A172 (cell line): ENCODE measurements at regions not wholly inside any gene's neighbourhood (a gene's known extent, or its start where the extent isn't known, plus 50 kb on each side); places are given as distances from the start of the nearest gene placed in this dataset.
"Not testable (repeated sequence)": the region's sequence is repeated elsewhere in the genome, so short reads cannot be mapped to it uniquely, and the experiment has no call there.

ENCODE experiments used
- DNase-seq: peaks from one replicate; pipeline ENCODE4 v3.0.0-alpha.2; 2015; ENCODE audit warnings: low spot score

DNA sequence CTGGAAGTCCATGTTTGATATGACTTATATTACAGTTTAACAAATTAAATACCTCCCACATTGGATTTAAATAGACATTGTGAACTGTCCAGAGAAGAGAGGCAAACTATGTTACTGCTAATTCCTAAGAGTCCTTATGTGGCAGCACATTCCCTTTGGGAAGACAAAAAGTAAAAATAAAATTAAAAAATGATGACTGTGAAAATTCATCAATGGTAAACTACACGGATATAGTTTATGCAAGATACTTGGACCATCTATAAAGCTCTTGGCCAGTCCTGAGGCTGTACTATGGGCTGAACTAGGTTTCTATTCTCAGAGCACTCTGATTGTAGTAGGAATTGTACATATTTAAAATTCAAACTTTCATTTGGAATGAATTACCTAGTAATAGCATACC, 206.4 kb downstream of the LRRK2 start:
- no peak for DNase-seq

DNA sequence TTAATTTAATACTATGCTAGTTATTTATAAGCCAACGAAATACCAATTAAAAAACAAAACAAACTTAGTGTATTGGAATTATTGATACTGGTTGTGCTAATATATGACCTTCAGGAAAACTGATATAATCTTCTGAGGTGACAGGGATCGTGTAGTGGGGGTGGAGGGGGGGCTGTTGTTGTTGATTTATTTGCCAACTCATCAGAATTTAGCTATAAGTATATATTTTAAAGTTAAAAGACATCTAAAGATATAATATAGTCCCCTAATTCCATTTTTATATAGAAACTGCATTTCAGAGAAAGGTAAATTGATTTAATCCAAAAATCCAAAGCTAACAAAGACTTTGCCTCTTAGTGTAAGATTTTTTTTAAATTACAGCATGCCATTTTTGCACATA, 210.5 kb downstream of the LRRK2 start:
- DNase-seq = no peak

DNA sequence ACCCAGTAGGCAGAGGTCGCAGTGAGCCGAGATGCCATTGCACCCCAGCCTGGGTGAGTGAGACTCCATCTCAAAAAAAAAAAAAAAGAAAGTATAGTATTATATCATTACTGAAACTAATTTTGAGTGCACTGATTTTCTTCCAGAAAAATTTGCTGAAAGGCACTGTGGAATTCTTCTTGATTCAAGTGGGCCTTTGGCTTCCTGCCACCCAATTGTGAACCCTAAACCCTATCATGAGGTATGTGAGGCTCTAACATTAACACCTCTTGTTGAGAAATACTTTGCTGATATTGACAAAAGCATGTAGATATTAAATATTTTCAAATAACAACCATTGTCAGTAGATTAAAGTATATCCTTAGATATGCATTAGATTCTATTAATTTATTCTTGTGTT, 211.2 kb downstream of the LRRK2 start:
- no peak for DNase-seq

DNA sequence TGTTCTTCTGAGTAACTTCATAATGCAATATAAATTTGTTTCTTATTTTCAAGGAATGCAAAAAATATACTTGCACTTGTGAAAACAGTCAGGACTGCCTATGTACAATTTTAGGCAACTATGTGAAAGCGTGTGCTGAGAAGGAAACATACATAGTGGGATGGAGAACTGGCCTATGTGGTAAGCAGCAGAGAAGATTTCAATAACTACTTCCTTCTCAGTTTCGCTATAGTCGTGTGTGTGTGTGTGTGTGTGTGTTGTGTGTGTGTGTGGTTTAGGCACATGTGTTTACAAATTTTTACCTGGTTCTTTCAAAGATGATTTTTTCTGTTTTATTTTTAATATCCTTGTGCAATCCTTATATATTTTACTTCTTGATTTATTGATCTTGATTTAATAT, 211.8 kb downstream of the LRRK2 start:
- DNase-seq = no peak

DNA sequence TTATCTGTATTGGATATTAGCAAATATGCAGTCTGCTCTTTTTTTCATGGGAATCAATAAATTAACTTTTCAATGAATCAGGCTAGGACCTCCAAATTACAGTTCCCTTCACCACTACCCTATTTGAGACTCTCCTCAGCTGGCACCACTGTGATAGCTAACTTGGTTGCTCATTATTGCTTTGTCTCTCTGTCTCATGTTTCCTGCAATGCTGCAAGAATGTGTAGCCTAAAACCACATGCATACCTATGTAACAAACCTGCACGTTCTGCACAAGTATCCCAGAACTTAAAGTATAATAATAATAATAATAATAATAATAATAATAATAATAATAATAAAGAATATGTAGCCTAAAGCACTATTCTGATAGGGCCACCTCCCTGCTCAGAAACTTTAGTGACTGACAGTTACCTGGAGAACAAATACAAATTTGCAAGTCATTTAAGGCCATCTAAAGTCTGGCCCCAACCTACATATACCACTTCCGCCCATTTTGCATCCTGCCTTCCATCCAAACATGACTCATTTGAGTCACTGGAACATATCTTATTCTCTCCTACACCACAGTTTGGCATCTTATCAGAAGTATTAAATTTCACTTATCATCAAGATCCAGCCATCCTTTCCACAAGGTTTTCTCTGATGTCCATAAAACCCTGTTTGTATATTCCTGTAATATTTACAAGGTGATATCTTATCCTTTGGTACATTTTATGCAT, 215.1 kb downstream of the LRRK2 start:
- DNase-seq = peak; percentile 61

DNA sequence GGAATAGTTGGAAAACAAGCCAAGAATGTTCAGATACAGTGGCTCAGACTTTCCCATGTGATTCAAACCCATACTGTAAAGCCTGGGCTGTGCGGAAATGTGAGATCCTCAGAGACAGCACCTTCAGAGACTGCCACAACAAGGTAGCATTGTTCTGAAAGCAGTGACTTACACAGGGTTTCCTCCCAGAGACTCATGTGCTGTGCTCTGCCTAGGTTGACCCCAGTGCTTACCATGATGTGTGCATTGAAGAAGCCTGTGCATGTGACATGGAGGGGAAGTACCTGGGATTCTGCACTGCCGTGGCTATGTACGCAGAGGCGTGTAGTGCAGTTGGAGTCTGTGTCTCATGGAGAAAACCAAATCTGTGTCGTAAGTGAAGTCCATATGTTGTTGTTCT, 219.4 kb downstream of the LRRK2 start:
- DNase-seq = no peak

DNA sequence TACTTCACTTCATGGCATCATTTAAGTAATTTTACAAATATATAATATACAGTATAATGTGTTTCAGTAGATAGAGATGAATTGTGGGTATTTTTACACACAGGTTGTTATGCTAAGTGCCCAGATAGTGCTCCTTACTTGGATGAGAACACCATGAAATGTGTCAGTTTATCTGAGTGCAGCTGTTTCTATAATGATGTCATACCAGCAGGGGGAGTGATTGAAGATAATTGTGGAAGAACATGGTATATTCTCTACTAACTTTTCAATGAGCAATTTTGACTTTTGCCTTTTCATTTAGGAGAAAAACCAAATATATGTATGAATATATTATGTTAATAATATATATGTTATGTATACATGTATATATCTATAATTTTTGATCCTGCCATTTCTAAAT, 221.6 kb downstream of the LRRK2 start:
- no peak for DNase-seq

DNA sequence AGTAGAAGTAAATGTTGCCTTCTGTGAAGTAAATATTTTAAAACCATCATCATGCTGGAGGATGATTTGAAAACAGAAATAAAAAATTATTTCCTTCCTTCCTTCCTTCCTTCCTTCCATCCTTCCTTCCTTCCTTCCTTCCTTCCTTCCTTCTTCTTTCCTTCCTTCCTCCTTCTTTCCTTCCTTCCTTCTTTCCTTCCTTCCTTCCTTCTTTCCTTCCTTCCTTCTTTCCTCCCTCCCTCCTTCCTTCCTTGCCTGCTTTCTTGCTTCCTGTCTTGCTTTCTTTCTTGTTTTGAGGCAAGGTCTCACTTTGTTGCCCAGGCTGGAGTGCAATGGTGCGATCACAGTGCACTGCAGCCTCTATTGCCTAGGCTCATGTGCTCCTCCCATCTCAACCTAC, 223.7 kb downstream of the LRRK2 start:
- DNase-seq = not testable (repeated sequence)

DNA sequence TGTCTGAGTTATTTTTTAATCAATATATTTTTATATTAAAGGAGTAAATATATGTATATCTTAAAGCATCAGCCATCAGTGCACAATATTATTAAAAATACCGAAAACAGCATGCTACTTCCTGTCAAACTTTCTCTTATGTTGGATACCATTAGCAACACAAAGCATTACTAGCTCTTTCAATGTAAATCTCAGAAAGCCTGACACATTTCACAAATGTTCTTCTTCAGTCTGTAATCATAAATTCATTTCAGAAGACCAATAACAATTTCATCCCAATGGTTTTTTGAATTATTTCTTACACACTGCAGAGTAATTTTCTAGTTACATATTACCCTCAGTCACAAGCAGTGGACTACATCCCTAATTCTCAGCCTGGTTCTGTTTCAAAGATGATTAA, 226.9 kb downstream of the LRRK2 start:
- no peak for DNase-seq

DNA sequence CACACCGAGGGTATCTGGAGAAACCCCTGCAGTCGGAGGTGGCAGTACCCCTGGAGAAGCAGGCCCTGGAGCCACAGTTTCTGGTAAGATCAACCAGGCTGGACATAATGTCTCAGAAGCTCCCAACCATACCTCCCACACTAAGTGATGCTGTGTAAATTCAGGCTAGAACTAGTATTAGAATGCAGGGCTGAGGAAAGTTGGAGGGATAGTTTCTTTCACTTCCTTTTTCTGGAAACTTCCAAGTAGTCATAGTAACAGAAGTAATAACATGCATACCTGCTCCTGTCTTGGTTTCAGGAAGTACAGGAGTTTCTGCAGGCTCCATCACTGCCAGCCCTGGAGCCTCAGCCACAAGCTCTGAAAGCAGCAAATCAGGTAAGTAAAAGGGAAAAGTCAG, 228.1 kb upstream of the CNTN1 start:
- no peak for DNase-seq

DNA sequence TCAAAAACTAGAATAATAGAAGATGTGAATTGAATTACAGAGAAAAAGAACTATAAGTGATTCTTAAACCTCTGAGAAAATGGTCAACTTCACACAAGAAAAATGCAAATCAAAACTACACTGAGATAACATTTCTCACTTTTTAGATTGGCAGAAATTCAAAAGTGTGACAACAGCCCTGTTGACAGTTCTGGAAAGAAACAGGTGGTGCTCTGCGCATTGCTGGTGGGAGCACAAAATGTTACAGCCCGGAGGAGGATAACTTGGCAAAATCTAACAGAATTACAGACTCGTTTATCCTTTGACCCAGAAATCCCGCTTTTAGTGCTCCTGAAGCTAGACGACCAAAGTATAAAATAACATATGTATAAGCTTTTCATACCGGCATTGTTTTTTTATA, 222.5 kb upstream of the CNTN1 start:
- no peak for DNase-seq

DNA sequence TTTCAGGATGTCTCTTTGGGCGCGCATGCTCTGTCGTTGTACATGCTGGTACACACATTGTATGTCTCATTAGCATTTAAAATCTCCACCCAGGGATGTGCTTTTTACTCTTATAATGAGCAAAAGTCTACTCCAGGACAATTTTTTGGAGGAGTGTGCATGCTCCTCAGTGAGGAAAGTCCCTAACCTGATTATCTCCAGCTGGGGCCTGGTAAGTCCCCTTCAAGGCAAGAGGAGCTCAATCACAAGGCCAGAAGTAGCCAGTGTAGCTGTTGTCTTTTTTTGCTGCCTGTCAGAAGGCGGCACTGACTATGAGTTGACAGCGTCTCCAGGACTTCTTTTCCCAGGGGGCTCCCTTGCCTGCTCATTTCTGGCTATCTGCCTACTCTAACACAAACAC, 218.3 kb upstream of the CNTN1 start:
- DNase-seq = no peak

DNA sequence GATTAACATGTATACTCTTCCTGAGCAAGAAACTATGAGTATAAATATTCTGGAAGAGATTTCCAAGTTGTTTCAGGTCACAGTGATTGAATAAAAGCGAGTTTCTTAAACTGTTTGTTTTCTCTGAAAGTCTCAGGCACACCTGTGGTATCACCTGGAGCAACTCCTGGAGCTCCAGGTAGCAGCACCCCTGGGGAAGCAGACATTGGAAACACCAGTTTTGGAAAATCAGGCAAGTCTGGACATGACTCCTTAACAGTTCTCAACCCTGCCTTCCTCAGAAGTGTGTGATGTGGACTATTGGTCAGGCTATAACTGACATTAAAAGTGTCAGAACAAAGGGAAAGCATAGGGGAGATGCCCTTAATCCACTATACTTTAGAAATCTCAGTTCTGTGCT, 217.6 kb upstream of the CNTN1 start:
- no peak for DNase-seq

DNA sequence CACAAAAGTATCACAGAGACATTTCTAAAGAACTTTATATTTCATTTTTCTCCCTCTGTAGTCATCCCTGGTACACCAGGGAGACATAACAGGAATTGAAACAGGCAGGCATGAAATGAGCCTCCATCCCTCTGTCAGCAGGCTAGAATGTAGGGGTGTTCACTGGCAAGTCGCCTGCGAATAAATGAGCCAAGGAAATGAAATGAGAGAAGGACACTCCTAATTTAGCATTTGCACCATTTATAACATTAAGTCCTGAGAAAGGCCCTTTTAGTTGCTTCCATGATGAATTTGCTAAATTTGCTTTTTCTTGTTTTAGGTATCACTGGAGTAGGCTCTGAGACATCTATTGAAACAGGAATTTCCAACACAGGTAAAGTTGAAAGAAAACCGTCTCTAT, 192.4 kb upstream of the CNTN1 start:
- no peak for DNase-seq

DNA sequence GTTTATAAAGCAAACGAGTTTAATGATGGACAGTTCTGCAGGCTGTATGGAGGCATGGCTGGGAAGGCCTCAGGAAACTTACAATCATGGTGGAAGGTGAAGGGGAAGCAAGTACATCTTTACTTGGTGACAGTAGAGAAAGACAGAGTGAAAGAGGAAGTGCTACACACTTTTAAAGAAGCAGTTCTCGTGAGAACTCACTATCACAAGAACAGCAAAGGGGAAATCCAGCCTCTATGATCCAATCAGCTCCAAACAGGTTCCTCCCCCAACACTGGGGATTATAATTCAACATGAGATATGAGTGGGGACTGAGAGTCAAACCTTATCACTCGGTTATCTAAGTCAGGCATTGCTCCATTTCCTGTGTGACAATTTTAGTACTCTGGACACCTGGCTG, 189.9 kb upstream of the CNTN1 start:
- DNase-seq = no peak

DNA sequence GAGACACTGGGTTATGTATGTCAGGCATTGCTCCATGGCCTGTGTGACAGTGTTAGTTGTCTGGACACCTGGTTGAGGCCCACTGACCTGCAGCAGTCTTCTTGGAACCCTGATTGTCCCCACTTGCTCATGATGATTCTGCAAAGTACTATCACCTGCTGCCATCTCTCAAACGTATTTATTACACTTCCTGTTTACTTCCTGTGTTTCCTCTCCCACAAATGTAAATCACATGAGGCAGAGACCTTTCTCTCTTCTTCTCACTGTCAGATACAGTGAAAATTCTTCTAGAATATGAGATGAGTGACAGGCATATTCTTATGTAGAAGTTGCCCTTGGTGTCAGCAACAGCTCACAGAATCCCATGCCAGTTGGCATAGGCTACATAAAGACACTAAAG, 186.9 kb upstream of the CNTN1 start:
- no peak for DNase-seq

DNA sequence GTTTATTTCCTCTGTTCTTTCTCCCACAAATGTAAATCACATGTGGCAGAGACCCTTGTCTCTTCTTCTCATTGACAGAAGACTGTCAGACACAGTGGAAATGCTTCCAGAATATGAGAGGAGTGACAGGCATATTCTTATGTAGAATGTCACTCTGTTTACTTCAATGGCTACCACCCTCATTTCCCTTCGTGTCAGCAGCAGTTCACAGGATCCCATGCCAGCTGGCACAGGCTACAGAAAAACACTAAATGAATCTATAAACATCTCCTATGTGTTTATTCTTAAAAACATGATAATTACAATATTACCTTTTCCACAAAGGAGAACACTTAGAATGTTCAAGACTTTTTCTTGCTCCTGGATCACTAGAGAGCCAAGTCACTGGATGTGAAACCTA, 183.8 kb upstream of the CNTN1 start:
- no peak for DNase-seq

DNA sequence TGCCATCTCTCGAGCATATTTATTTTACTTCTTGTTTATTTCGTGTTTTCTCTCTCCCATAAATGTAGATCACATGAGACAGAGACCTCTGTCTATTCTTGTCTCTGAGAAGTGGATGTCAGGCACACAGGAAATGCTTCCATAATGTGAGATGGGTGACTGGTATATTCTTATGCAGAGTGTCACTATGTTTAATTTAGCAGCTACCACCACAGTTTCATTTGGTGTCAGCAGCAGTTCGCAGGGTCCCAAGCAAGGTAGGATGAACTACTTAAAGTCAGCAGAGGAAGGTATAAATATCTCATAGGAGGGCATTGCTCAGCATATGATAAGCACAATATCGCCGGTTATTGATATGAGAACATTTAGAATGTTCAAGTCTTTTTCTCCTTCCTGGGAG, 180.9 kb upstream of the CNTN1 start:
- DNase-seq = no peak

DNA sequence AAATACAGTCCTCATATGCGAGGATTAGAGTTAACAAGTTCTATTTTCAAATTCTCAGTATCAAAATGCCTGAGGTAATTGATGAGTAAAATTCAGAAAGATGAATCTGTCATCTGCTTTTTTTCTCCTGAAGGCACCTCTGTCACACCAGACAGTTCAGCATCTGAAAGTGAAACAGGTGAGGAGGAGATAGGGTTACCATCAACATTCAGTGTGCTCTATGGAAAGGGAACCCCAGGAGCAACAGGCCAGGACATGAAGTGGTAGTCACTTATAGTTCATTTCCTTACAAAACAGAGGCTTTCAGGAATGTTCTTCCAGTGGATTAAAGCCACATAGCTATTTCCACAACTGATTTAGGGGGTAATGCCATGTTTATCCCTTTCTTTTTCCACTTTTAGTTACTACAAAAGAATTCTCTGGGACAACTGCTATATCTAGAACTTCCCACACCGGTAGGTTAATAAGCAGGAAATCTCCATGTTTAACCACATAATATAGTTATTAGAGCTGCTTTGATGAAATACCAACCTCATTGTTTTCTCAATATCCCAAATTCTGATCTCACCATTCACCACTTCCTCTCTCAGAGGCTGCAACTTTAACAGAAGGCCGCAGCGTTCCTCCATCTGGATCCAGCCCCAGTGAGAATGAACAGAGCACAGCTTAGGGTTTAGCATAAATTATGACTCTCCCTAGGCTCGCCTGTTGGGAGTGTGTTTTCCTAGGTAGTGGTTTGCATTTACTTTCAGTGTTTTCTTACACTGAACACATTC, 177.0 kb upstream of the CNTN1 start:
- no peak for DNase-seq

DNA sequence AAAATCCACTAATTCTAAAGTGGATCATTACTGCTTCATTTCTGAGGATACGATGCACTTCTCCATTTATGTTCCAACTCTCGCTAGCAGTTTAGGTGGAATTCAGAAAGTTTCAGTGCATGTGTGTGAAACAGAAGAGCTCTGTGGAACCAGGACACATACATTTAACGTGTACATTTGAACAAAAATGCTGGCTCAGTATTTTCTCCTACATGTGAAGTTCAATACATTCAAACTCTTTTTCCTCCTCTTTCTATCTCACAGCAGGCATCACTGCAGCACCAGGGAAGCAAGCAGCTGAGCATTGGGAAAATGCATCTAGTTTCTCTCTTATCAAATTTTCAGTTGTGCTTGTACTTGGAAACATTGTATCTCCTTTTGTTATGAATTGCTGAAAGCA, 169.4 kb upstream of the CNTN1 start:
- no peak for DNase-seq

DNA sequence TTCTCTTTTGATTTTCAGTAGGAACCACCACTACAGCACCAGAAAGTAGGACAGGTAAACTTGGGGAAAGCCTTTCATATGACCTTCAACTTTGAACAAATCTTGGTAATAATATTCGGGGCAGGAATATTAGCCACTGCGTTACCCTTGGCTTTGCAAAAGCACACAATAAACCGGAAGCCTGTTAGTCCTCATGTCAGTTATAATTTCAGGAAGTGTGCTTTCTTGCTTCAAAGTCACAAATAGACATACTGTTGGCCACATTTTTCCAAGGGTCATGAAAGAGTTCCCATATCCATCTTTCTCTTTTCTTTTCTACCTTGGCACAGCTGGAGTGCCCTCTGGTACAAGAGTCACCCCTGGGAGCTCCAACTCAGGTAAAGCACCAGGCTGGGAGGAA, 167.2 kb upstream of the CNTN1 start:
- DNase-seq = no peak

DNA sequence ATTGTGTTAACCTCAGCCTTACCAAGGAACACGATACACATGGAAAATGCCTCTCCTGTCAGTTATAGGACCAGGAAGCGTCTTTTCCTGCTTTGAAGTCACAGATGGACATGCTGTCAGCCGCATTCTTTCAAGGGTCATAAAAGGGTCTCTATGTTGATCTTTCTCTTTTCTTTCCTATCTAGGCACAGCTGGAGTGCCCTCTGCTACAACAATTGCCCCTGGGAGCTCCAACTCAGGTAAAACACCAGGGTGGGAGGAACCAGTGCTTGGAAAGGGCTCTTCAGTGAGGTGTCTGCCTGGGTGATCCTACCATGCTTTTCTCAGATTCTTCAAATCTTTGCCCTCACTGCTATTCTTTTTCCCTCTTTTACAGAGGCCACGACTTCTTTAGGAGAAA, 157.4 kb upstream of the CNTN1 start:
- DNase-seq = no peak

DNA sequence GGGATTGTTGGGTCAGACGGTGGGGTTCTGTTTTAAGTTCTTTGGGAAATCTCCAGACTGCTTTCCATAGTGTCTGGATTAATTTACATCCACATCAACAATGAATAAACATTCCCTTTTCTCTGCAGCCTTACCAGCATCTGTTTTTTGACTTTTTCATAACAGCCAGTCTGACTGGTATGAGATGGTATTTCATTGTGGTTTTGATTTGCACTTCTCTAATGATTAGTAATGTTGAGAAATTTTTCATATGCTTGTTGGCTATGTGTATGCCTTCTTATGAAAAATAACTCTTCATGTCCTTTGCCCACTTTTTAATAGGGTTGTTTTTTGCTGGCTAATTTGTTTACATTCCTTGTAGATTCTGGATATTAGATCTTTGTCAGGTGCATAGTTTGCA, 140.8 kb upstream of the CNTN1 start:
- DNase-seq = no peak

DNA sequence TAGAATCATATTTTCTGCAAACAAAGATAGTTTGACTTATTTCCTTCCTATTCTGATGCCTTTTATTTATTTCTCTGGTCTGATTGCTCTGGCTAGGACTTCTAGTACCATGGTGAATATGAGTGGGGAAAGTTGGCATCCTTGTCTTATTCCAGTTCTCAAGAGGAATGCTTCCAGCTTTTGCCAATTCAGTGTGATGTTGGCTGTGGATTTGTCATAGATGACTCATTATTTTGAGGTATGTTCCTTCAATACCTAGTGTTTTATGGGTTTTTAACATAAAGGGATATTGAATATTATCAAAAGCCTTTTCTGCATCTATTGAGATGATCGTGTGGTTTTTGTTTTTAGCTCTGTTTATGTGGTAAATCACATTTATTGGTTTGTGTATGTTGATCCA, 139.4 kb upstream of the CNTN1 start:
- DNase-seq = peak; percentile 4
